ENCODE measurements at regions not wholly inside any gene's neighbourhood (a gene's known extent, or its start where the extent isn't known, plus 50 kb on each side); places are given as distances from the start of the nearest gene placed in this dataset.

GRCh38 chr9:86765746-86766430 is 181.4 kb downstream of the GAS1 start:
- no peaks in the 10 kb centered on the region for H3K4me1 Mint-ChIP-seq
- H3K36me3 Mint-ChIP-seq (ENCODE audit: low read depth) = no peaks in the 10 kb centered on the region
- H3K4me3 Mint-ChIP-seq = no peak overlapping the region
- peaks cover 19% of the 10 kb centered on the region for H3K9me3 Mint-ChIP-seq
- H3K27ac Mint-ChIP-seq = peak overlapping the region; percentile 58
- TF ChIP-seq CTCF (IDR thresholded peaks at IDR 0.05) = no peak
- no peaks in the 10 kb centered on the region for H3K27me3 Mint-ChIP-seq (ENCODE audit: low read depth, poor library complexity)
- no peak for DNase-seq

GRCh38 chr9:86764671-86765343 is 182.5 kb downstream of the GAS1 start:
- Mint-ChIP-seq H3K4me3 (no peak overlapping the region), H3K27ac (no peak overlapping the region), H3K36me3 (ENCODE audit: low read depth) (no peaks in the 10 kb centered on the region), H3K4me1 (no peaks in the 10 kb centered on the region), H3K9me3 (peaks cover 22% of the 10 kb centered on the region), H3K27me3 (ENCODE audit: low read depth, poor library complexity) (no peaks in the 10 kb centered on the region)
- no peak for TF ChIP-seq CTCF (IDR thresholded peaks at IDR 0.05)
- no peak for DNase-seq

- Mint-ChIP-seq H3K4me1 (no peaks in the 10 kb centered on the region), H3K27ac (no peak overlapping the region), H3K36me3 (ENCODE audit: low read depth) (no peaks in the 10 kb centered on the region), H3K4me3 (no peak overlapping the region), H3K9me3 (peaks cover 20% of the 10 kb centered on the region), H3K27me3 (ENCODE audit: low read depth, poor library complexity) (no peaks in the 10 kb centered on the region)
- TF ChIP-seq CTCF (IDR thresholded peaks at IDR 0.05) = no peak
- DNase-seq = no peak
Measured at GRCh38 chr9:86764221-86764624, 183.1 kb downstream of the GAS1 start.

- Mint-ChIP-seq H3K36me3 (ENCODE audit: low read depth) (no peaks in the 10 kb centered on the region), H3K27me3 (ENCODE audit: low read depth, poor library complexity) (no peaks in the 10 kb centered on the region), H3K27ac (no peak overlapping the region), H3K9me3 (peaks cover 19% of the 10 kb centered on the region), H3K4me1 (peaks cover 3% of the 10 kb centered on the region), H3K4me3 (no peak overlapping the region)
- TF ChIP-seq CTCF (IDR thresholded peaks at IDR 0.05) = no peak
- DNase-seq = no peak
Measured at GRCh38 chr9:86763791-86764190, 183.5 kb downstream of the GAS1 start.

- TF ChIP-seq CTCF (IDR thresholded peaks at IDR 0.05) = no peak
- Mint-ChIP-seq H3K27ac (no peak overlapping the region), H3K9me3 (peaks cover 6% of the 10 kb centered on the region), H3K36me3 (ENCODE audit: low read depth) (no peaks in the 10 kb centered on the region), H3K4me3 (no peak overlapping the region), H3K27me3 (ENCODE audit: low read depth, poor library complexity) (peaks cover 7% of the 10 kb centered on the region), H3K4me1 (peaks cover 10% of the 10 kb centered on the region)
- no peak for DNase-seq
Measured at GRCh38 chr9:86757382-86757720, 190.0 kb downstream of the GAS1 start.

Data from nephron progenitor cell (in vitro differentiated cells).